GM19043 (cell line): ENCODE measurements at regions not wholly inside any gene's neighbourhood (a gene's known extent, or its start where the extent isn't known, plus 50 kb on each side); places are given as distances from the start of the nearest gene placed in this dataset.
"Not testable (repeated sequence)": the region's sequence is repeated elsewhere in the genome, so short reads cannot be mapped to it uniquely, and the experiment has no call there.

Source experiments
- ATAC-seq: cut with Tn5 transposase; IDR thresholded peaks from one replicate; pipeline ENCODE4 v1.9.1; 2021; ENCODE audit warnings: low read depth; ENCODE audit not compliant: unreplicated experiment

- no peak for ATAC-seq
Observed at GRCh38 chr11:95413761-95414160, 182.8 kb upstream of the SESN3 start.

- no peak for ATAC-seq
Observed at GRCh38 chr11:95413021-95413420, 182.0 kb upstream of the SESN3 start.

GRCh38 chr11:95412074-95412473, 181.1 kb upstream of the SESN3 start:
- ATAC-seq: no peak

- ATAC-seq: not testable (repeated sequence)
Observed at GRCh38 chr11:95410707-95411106, 179.7 kb upstream of the SESN3 start.

GRCh38 chr11:95406271-95406670, 175.3 kb upstream of the SESN3 start:
- no peak for ATAC-seq

GRCh38 chr11:95404370-95404769, 173.4 kb upstream of the SESN3 start:
- ATAC-seq: no peak

- ATAC-seq: no peak
Observed at GRCh38 chr11:95398437-95399112, 167.6 kb upstream of the SESN3 start.

- no peak for ATAC-seq
Observed at GRCh38 chr11:95392644-95393043, 161.6 kb upstream of the SESN3 start.

- ATAC-seq: no peak
Observed at GRCh38 chr11:95389427-95389826, 158.4 kb upstream of the SESN3 start.

- no peak for ATAC-seq
Observed at GRCh38 chr11:95388086-95388485, 157.1 kb upstream of the SESN3 start.

- ATAC-seq: no peak
Observed at GRCh38 chr11:95387325-95387724, 156.3 kb upstream of the SESN3 start.

- no peak for ATAC-seq
Observed at GRCh38 chr11:95385577-95385976, 154.6 kb upstream of the SESN3 start.

- ATAC-seq: no peak
Observed at GRCh38 chr11:95379479-95379878, 148.5 kb upstream of the SESN3 start.

- ATAC-seq: no peak
Observed at GRCh38 chr11:95378789-95379188, 147.8 kb upstream of the SESN3 start.

- no peak for ATAC-seq
Observed at GRCh38 chr11:95378111-95378510, 147.1 kb upstream of the SESN3 start.

- no peak for ATAC-seq
Observed at GRCh38 chr11:95375886-95376285, 144.9 kb upstream of the SESN3 start.

GRCh38 chr11:95375451-95375850, 144.4 kb upstream of the SESN3 start:
- ATAC-seq: no peak

GRCh38 chr11:95374105-95374504, 143.1 kb upstream of the SESN3 start:
- ATAC-seq: no peak

GRCh38 chr11:95373241-95373640, 142.2 kb upstream of the SESN3 start:
- no peak for ATAC-seq

GRCh38 chr11:95372097-95372656, 141.2 kb upstream of the SESN3 start:
- ATAC-seq: no peak

- ATAC-seq: no peak
Observed at GRCh38 chr11:95371153-95371552, 140.2 kb upstream of the SESN3 start.

GRCh38 chr11:95367726-95368125, 136.7 kb upstream of the SESN3 start:
- ATAC-seq: no peak

- ATAC-seq: no peak
Observed at GRCh38 chr11:95365348-95365747, 134.3 kb upstream of the SESN3 start.
